ENCODE measurements at regions not wholly inside any gene's neighbourhood (a gene's known extent, or its start where the extent isn't known, plus 50 kb on each side); places are given as distances from the start of the nearest gene placed in this dataset.

GRCh38 chr16:17858061-17858460 is 387.3 kb upstream of the XYLT1 start:
- TF ChIP-seq GATA3 (IDR thresholded peaks at IDR 0.05; ENCODE audit: low read depth, low read length) (no peak), GATA2 (IDR thresholded peaks at IDR 0.05; ENCODE audit: low read depth, low read length) (no peak)
